Thoracic aorta (tissue), 2 donors: ENCODE measurements at regions not wholly inside any gene's neighbourhood (a gene's known extent, or its start where the extent isn't known, plus 50 kb on each side); places are given as distances from the start of the nearest gene placed in this dataset.

Source experiments
- ATAC-seq: fragments of 150-250 bp; one replicate; pipeline ENCODE4 v1.8.0; 2017; ENCODE audit warnings: low read depth; ENCODE audit not compliant: insufficient number of reproducible peaks, low FRiP score
- DNase-seq: peaks from one replicate; pipeline ENCODE4 v3.0.0-alpha.2; 2020; ENCODE audit warnings: low spot score
- H3K27ac ChIP-seq, 2 donors: fragments of 200-600 bp; sonication (generic); 1 replicate in 1 of 2; 2 replicates in 1 of 2; pipeline ENCODE4 v1.5.1; 2016; ENCODE audit warnings: mild to moderate bottlenecking in 2 of 2, moderate library complexity in 2 of 2
- H3K27me3 ChIP-seq: fragments of 200-600 bp; sonication (generic); replicated peaks from 2 replicates; pipeline ENCODE4 v1.6.0; 2016; ENCODE audit warnings: mild to moderate bottlenecking; ENCODE audit not compliant: insufficient read depth
- H3K36me3 ChIP-seq: fragments of 200-600 bp; sonication (generic); one replicate; pipeline ENCODE4 v1.5.1; 2016
- H3K4me1 ChIP-seq, 2 donors: fragments of 200-600 bp; sonication (generic); 1 replicate in 1 of 2; 2 replicates in 1 of 2; pipeline versions ENCODE4 v1.5.1 to v1.6.0; 2016; ENCODE audit warnings: low read depth in 2 of 2, mild to moderate bottlenecking in 1 of 2; ENCODE audit not compliant: control insufficient read depth in 1 of 2
- H3K4me3 ChIP-seq: fragments of 200-600 bp; sonication (generic); 2 replicates; pipeline ENCODE4 v1.5.1; 2016; ENCODE audit warnings: mild to moderate bottlenecking
- H3K9me3 ChIP-seq: fragments of 200-600 bp; sonication (generic); 2 replicates; pipeline ENCODE4 v1.5.1; 2016
- TF ChIP-seq, protein P1 (sequence below): fragments of 200-600 bp; sonication (generic); IDR thresholded peaks from one replicate; pipeline ENCODE4 v1.5.1; 2019; ENCODE audit warnings: antibody characterized with exemption

DNA sequence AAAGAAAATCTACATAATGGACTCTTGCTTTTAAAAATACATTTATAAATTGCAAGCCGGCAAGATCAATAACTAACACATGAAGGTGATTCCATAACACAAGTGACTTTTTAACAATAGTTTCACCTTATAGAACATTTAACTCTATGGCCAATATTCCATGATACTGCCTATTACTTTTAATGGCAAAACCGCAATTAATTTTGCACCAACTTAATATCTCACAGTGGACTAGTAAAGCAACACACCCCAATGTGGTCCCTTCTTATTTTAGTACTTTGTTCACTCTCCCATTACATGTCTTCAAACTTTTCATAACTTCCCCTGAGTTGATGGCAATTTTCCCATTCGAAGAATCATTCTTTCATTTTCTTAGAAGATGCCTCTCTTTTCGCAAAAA, 351.6 kb upstream of the F9 start:
- Histone ChIP-seq H3K9me3 (no peaks in the 10 kb centered on the region), H3K36me3 (no peaks in the 10 kb centered on the region)
- TF ChIP-seq, protein P1, sequence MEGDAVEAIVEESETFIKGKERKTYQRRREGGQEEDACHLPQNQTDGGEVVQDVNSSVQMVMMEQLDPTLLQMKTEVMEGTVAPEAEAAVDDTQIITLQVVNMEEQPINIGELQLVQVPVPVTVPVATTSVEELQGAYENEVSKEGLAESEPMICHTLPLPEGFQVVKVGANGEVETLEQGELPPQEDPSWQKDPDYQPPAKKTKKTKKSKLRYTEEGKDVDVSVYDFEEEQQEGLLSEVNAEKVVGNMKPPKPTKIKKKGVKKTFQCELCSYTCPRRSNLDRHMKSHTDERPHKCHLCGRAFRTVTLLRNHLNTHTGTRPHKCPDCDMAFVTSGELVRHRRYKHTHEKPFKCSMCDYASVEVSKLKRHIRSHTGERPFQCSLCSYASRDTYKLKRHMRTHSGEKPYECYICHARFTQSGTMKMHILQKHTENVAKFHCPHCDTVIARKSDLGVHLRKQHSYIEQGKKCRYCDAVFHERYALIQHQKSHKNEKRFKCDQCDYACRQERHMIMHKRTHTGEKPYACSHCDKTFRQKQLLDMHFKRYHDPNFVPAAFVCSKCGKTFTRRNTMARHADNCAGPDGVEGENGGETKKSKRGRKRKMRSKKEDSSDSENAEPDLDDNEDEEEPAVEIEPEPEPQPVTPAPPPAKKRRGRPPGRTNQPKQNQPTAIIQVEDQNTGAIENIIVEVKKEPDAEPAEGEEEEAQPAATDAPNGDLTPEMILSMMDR, result no peak

DNA sequence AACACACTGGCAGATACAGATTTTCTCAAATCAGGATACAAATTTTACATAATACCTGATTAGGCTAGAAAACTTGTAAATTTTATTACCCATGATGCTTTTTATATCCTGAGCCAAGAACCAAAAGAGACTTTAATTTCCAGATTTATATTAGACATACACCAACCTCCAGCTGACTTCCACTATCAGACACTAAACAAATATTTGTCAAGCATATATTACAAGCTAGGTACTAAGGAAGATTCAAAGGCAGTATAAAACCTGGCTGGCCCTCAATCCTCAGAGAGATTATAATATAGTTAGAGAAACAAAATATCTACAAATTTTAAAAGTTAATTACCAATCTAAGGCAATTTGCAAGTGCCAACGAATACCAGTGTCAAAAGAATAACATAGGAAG, 357.8 kb upstream of the F9 start:
- ATAC-seq (no peak), DNase-seq (no peak)
- Histone ChIP-seq H3K4me3 (no peak overlapping the region), H3K4me1 (no peaks in the 10 kb centered on the region), H3K36me3 (no peaks in the 10 kb centered on the region), H3K27ac (no peak overlapping the region), H3K27me3 (no peaks in the 10 kb centered on the region), H3K9me3 (no peaks in the 10 kb centered on the region)
- TF ChIP-seq, protein P1, result no peak

More for the DNA sequence above, 351.6 kb upstream of the F9 start:
- Histone ChIP-seq H3K4me3 (no peak overlapping the region), H3K4me1 (no peaks in the 10 kb centered on the region), H3K27me3 (no peaks in the 10 kb centered on the region), H3K27ac (no peak overlapping the region)
- DNase-seq (no peak), ATAC-seq (no peak)

DNA sequence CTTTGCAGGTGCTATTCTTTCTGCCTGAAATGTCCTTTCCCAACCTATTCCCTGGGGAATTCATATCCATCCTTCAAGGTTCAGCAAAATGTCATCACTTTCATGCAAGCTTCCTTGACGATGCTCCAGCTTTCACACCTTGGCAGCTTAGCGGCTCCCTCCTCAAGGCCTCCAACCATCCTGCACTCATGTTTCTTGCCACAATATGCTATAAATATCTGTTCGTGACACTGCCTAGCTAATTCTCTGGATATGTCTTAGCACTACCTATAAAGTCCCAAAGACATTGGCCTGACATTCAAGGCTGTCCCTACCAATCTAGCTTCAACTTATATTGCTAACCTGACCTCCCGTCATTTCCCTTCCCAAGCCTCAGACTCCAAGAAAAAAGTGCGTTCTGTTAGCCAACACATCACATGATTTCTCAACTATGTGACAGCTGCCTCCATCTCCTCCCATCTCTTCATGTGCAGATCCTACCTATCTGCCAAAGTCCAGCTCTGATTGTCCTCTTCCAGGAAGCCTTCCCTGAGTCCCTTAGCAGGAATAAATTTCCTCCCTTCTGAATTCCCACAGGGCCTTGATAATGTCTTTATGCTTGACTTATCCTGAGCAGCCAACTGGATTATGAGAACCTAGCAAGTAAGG, 359.9 kb upstream of the F9 start:
- ATAC-seq (no peak), DNase-seq (no peak)

DNA sequence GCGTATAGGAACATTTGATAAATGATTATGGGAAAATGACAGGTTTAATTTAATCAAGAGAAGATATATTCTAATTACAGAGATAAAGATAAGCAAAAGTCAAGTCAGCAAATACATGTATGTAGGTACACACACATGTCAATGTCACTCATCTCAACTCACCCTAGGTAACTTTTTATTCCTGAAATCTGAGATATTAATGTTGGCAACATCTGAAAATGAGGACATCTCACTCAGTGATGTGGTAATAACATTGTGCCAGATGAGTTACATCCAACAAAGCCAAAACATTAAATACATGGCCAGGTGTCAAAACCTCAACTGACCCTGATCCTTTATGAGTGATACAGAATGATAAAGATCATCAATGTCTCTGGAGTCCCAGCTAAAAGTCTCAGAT, 363.3 kb upstream of the F9 start:
- TF ChIP-seq, protein P1, result no peak
- Histone ChIP-seq H3K9me3 (no peaks in the 10 kb centered on the region), H3K4me1 (no peaks in the 10 kb centered on the region), H3K4me3 (no peak overlapping the region), H3K27me3 (no peaks in the 10 kb centered on the region), H3K36me3 (no peaks in the 10 kb centered on the region), H3K27ac (no peak overlapping the region)
- no peak for ATAC-seq
- DNase-seq, result no peak

More for the DNA sequence above, 359.9 kb upstream of the F9 start:
- H3K4me3 ChIP-seq, result no peak overlapping the region
- H3K27me3 ChIP-seq, result no peaks in the 10 kb centered on the region
- no peaks in the 10 kb centered on the region for H3K4me1 ChIP-seq
- H3K9me3 ChIP-seq, result no peaks in the 10 kb centered on the region
- H3K27ac ChIP-seq, result no peak overlapping the region
- TF ChIP-seq, protein P1, result no peak
- no peaks in the 10 kb centered on the region for H3K36me3 ChIP-seq

DNA sequence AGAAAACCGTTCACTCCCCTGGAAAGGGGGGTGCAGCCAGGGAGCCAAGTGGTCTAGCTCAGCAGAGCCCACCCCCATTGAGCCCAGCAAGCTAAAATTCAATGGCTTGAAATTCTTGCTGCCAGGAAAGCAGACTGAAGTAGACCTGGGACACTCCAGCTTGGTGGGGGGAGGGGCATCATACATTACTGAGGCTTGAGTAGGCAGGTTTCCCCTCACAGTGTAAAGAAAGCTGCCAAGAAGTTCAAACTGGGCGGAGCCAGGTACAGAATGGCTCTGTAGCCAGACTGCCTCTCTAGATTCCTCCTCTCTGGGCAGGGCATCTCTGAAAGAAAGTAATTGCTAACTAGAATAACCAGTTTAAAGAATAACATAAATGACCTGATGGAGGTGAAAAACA, 372.3 kb upstream of the F9 start:
- Histone ChIP-seq H3K4me1 (no peaks in the 10 kb centered on the region), H3K27ac (no peak overlapping the region), H3K9me3 (no peaks in the 10 kb centered on the region), H3K4me3 (no peak overlapping the region), H3K36me3 (no peaks in the 10 kb centered on the region), H3K27me3 (no peaks in the 10 kb centered on the region)
- TF ChIP-seq, protein P1, result no peak
- no peak for DNase-seq
- no peak for ATAC-seq
